Ovary (tissue), 3 donors: ENCODE measurements at regions not wholly inside any gene's neighbourhood (a gene's known extent, or its start where the extent isn't known, plus 50 kb on each side); places are given as distances from the start of the nearest gene placed in this dataset.

Experiments
- CTCF ChIP-seq, 3 donors: fragments of 450-650 bp in 2 of 3; fragments of 200-600 bp in 1 of 3; IDR thresholded peaks; one replicate each; pipeline versions ENCODE4 v1.5.1 to v1.8.0; 2016 to 2022; ENCODE audit warnings: antibody characterized with exemption in 3 of 3, mild to moderate bottlenecking in 1 of 3
- POLR2A ChIP-seq: fragments of 450-650 bp; IDR thresholded peaks from one replicate; pipeline ENCODE4 v1.6.1; 2017; ENCODE audit warnings: antibody characterized with exemption, mild to moderate bottlenecking, moderate library complexity
- donor health status: DM: no; HTN: no; CAD: no.

GRCh38 chr12:45671254-45671653 is 58.3 kb upstream of the ARID2 start:
- no peak for TF ChIP-seq CTCF (IDR thresholded peaks at IDR 0.05)
- TF ChIP-seq POLR2A: no peak
